WTC11 (cell line): ENCODE measurements at regions not wholly inside any gene's neighbourhood (a gene's known extent, or its start where the extent isn't known, plus 50 kb on each side); places are given as distances from the start of the nearest gene placed in this dataset.

Experiments
- ATAC-seq: fragments of 200-7000 bp; cut with Tn5 transposase; 2 replicates; pipeline ENCODE4 v1.10.0; 2021; ENCODE audit warnings: mild to moderate bottlenecking, moderate library complexity
- CTCF ChIA-PET: fragments of 300-600 bp; sonication (Branson Sonifier 250); formaldehyde crosslinking; loops from one replicate; lab custom pipeline; 2021; ENCODE audit warnings: antibody characterized with exemption; lab: Charles Lee
- POLR2A ChIA-PET: fragments of 350-600 bp; sonication (Branson Sonifier 250); formaldehyde crosslinking; loops from one replicate; lab custom pipeline; 2021; ENCODE audit warnings: antibody characterized with exemption; lab: Charles Lee
- DNase-seq: peaks from one replicate; pipeline ENCODE4 v3.0.0; 2021; ENCODE audit warnings: low spot score
- H3K27ac Mint-ChIP-seq: 2 replicates; pipeline ENCODE4 v1.8.0; 2021; ENCODE audit warnings: mixed read lengths
- H3K27me3 Mint-ChIP-seq: 2 replicates; pipeline ENCODE4 v1.8.0; 2021; ENCODE audit warnings: low read depth, mild to moderate bottlenecking, moderate library complexity, mixed read lengths
- H3K36me3 Mint-ChIP-seq: 2 replicates; pipeline ENCODE4 v1.8.0; 2021; ENCODE audit warnings: mixed read lengths
- H3K4me1 Mint-ChIP-seq: 2 replicates; pipeline ENCODE4 v1.8.0; 2022; ENCODE audit warnings: mixed read lengths
- H3K4me3 Mint-ChIP-seq: 2 replicates; pipeline ENCODE4 v1.8.0; 2021; ENCODE audit warnings: mild to moderate bottlenecking, moderate library complexity, mixed read lengths
- H3K9me3 Mint-ChIP-seq: 2 replicates; pipeline ENCODE4 v1.8.0; 2021; ENCODE audit warnings: mixed read lengths
- ATF1 ChIP-seq: sonication (generic); formaldehyde crosslinking; IDR thresholded peaks from 2 replicates; pipeline ENCODE4 v1.8.1; 2023; ENCODE audit warnings: mild to moderate bottlenecking, moderate library complexity, missing genetic modification reagents
- CDX4 ChIP-seq: fragments of 250-450 bp; sonication (Bioruptor Pico); IDR thresholded peaks from 2 replicates; pipeline ENCODE4 v1.9.0; 2021; ENCODE audit warnings: moderate library complexity, mild to moderate bottlenecking, inconsistent platforms, borderline replicate concordance
- CREB1 ChIP-seq: sonication (generic); formaldehyde crosslinking; IDR thresholded peaks from 2 replicates; pipeline ENCODE4 v1.8.0; 2023; ENCODE audit warnings: mild to moderate bottlenecking, missing genetic modification reagents
- FOXJ3 ChIP-seq: sonication (generic); formaldehyde crosslinking; IDR thresholded peaks from 2 replicates; pipeline ENCODE4 v1.9.0; 2021; ENCODE audit warnings: missing genetic modification reagents, mild to moderate bottlenecking, borderline replicate concordance
- FOXP1 ChIP-seq: sonication (generic); formaldehyde crosslinking; IDR thresholded peaks from 2 replicates; pipeline ENCODE4 v1.8.0; 2022; ENCODE audit warnings: missing genetic modification reagents, mild to moderate bottlenecking, moderate library complexity, borderline replicate concordance
- GABPB1 ChIP-seq: sonication (generic); formaldehyde crosslinking; IDR thresholded peaks from 2 replicates; pipeline ENCODE4 v1.8.1; 2023; ENCODE audit warnings: mild to moderate bottlenecking, missing genetic modification reagents
- MLX ChIP-seq: sonication (generic); formaldehyde crosslinking; IDR thresholded peaks from 2 replicates; pipeline ENCODE4 v1.8.1; 2023; ENCODE audit warnings: mild to moderate bottlenecking, missing genetic modification reagents, moderate library complexity
- MXD4 ChIP-seq: fragments of 250-450 bp; sonication (Bioruptor Pico); IDR thresholded peaks from 2 replicates; pipeline ENCODE4 v1.8.0; 2021; ENCODE audit warnings: mild to moderate bottlenecking, moderate library complexity, borderline replicate concordance
- NFE2L1 ChIP-seq: sonication (generic); formaldehyde crosslinking; IDR thresholded peaks from 2 replicates; pipeline ENCODE4 v1.8.1; 2023; ENCODE audit warnings: missing genetic modification reagents
- NR2C2 ChIP-seq: sonication (generic); formaldehyde crosslinking; IDR thresholded peaks from 2 replicates; pipeline ENCODE4 v1.8.0; 2022; ENCODE audit warnings: mild to moderate bottlenecking, missing genetic modification reagents
- NR3C1 ChIP-seq: sonication (generic); formaldehyde crosslinking; conservative IDR thresholded peaks from 2 replicates; pipeline ENCODE4 v1.8.1; 2023; ENCODE audit warnings: low read depth, mild to moderate bottlenecking, missing genetic modification reagents
- OVOL2 ChIP-seq: fragments of 250-450 bp; sonication (Bioruptor Pico); IDR thresholded peaks from 2 replicates; pipeline ENCODE4 v1.9.0; 2021; ENCODE audit warnings: mild to moderate bottlenecking, borderline replicate concordance
- PREB ChIP-seq: sonication (generic); formaldehyde crosslinking; IDR thresholded peaks from 2 replicates; pipeline ENCODE4 v1.8.1; 2022; ENCODE audit warnings: mild to moderate bottlenecking, missing genetic modification reagents, moderate library complexity, borderline replicate concordance
- RELA ChIP-seq: sonication (generic); formaldehyde crosslinking; IDR thresholded peaks from 2 replicates; pipeline ENCODE4 v1.8.1; 2022; ENCODE audit warnings: missing genetic modification reagents, mild to moderate bottlenecking, borderline replicate concordance
- SMAD3 ChIP-seq: sonication (generic); formaldehyde crosslinking; IDR thresholded peaks from 2 replicates; pipeline ENCODE4 v1.8.0; 2022; ENCODE audit warnings: missing genetic modification reagents, mild to moderate bottlenecking, borderline replicate concordance
- SOX15 ChIP-seq: fragments of 250-450 bp; sonication (Bioruptor Pico); IDR thresholded peaks from 2 replicates; pipeline ENCODE4 v1.9.0; 2021; ENCODE audit warnings: mild to moderate bottlenecking
- STAT6 ChIP-seq: sonication (generic); formaldehyde crosslinking; conservative IDR thresholded peaks from 2 replicates; pipeline ENCODE4 v1.8.1; 2023; ENCODE audit warnings: mild to moderate bottlenecking, low read depth, missing genetic modification reagents, moderate library complexity
- ZNF219 ChIP-seq: sonication (generic); formaldehyde crosslinking; IDR thresholded peaks from 2 replicates; pipeline ENCODE4 v1.8.0; 2023; ENCODE audit warnings: missing genetic modification reagents, mild to moderate bottlenecking, borderline replicate concordance
- ZNF263 ChIP-seq: sonication (generic); formaldehyde crosslinking; IDR thresholded peaks from 2 replicates; pipeline ENCODE4 v1.8.1; 2022; ENCODE audit warnings: low read depth, mild to moderate bottlenecking, moderate library complexity, missing genetic modification reagents
- ZNF281 ChIP-seq: sonication (generic); formaldehyde crosslinking; IDR thresholded peaks from 2 replicates; pipeline ENCODE4 v1.8.0; 2023; ENCODE audit warnings: mild to moderate bottlenecking, missing genetic modification reagents
- ZNF317 ChIP-seq: sonication (generic); formaldehyde crosslinking; IDR thresholded peaks from 2 replicates; pipeline ENCODE4 v1.8.1; 2023; ENCODE audit warnings: low read depth, mild to moderate bottlenecking, moderate library complexity, missing genetic modification reagents, borderline replicate concordance
- ZNF416 ChIP-seq: fragments of 250-450 bp; sonication (Bioruptor Pico); IDR thresholded peaks from 2 replicates; pipeline ENCODE4 v1.9.0; 2021; ENCODE audit warnings: mild to moderate bottlenecking, inconsistent platforms
- ZNF512 ChIP-seq: sonication (generic); formaldehyde crosslinking; IDR thresholded peaks from 2 replicates; pipeline ENCODE4 v1.8.1; 2022; ENCODE audit warnings: missing genetic modification reagents, borderline replicate concordance
- ZSCAN18 ChIP-seq: fragments of 250-450 bp; sonication (Bioruptor Pico); IDR thresholded peaks from 2 replicates; pipeline ENCODE4 v2.1.2; 2022; ENCODE audit warnings: mild to moderate bottlenecking, moderate library complexity

- CTCF ChIA-PET = no interaction called here
- Mint-ChIP-seq H3K36me3 (peaks cover 34% of the 10 kb centered on the region), H3K4me1 (0 out of 2 replicates have a peak, but pooled peaks cover 3% of the 10 kb centered on the region), H3K27me3 (peaks cover 4% of the 10 kb centered on the region; the same call in 1 of the 2 replicates), H3K27ac (no peak overlapping the region), H3K4me3 (no peak overlapping the region), H3K9me3 (peaks cover 40% of the 10 kb centered on the region)
- ATAC-seq (no peak), DNase-seq (no peak)
- POLR2A ChIA-PET = no interaction called here
- TF ChIP-seq ZNF263 = no peak
- TF ChIP-seq PREB = no peak
- TF ChIP-seq RELA = no peak
- TF ChIP-seq STAT6 (CRISPR knock-in tag) = no peak
- TF ChIP-seq CDX4 (CRISPR knock-in tag) = no peak
- no peak for TF ChIP-seq CREB1 (CRISPR knock-in tag)
- no peak for TF ChIP-seq ZSCAN18 (CRISPR knock-in tag)
- TF ChIP-seq NR3C1 (CRISPR knock-in tag) = no peak
- TF ChIP-seq FOXJ3 (CRISPR knock-in tag) = no peak
- TF ChIP-seq FOXP1 = no peak
- TF ChIP-seq ZNF416 = no peak
- TF ChIP-seq SOX15 (CRISPR knock-in tag) = no peak
- no peak for TF ChIP-seq OVOL2 (CRISPR knock-in tag)
Measured at GRCh38 chr3:191549357-191549756, 88.4 kb downstream of the PYDC2 start.

- Mint-ChIP-seq H3K27ac (no peak overlapping the region), H3K4me1 (peaks cover 16% of the 10 kb centered on the region), H3K36me3 (peaks cover 6% of the 10 kb centered on the region), H3K9me3 (peaks cover 28% of the 10 kb centered on the region), H3K27me3 (no peaks in the 10 kb centered on the region), H3K4me3 (no peak overlapping the region)
- ATAC-seq = no peak
- DNase-seq = no peak
- POLR2A ChIA-PET = no interaction called here
- CTCF ChIA-PET = no interaction called here
- TF ChIP-seq ZNF317 (CRISPR knock-in tag) (no peak), ZNF219 (CRISPR knock-in tag) (no peak), NFE2L1 (CRISPR knock-in tag) (no peak), ZNF281 (CRISPR knock-in tag) (no peak), NR2C2 (CRISPR knock-in tag) (no peak), ZNF512 (CRISPR knock-in tag) (no peak), SMAD3 (no peak), ATF1 (no peak), MXD4 (CRISPR knock-in tag) (no peak), MLX (CRISPR knock-in tag) (no peak), GABPB1 (CRISPR knock-in tag) (no peak)
Measured at GRCh38 chr3:191555037-191555436, 94.1 kb downstream of the PYDC2 start.
